RCC 7860 (cell line): ENCODE measurements at regions not wholly inside any gene's neighbourhood (a gene's known extent, or its start where the extent isn't known, plus 50 kb on each side); places are given as distances from the start of the nearest gene placed in this dataset.
"Not testable (repeated sequence)": the region's sequence is repeated elsewhere in the genome, so short reads cannot be mapped to it uniquely, and the experiment has no call there.

Experiments
- DNase-seq: peaks from one replicate; pipeline ENCODE4 v3.0.0-alpha.2; 2015; ENCODE audit warnings: low spot score
- FAIRE-seq: peaks from 2 replicates; lab custom pipeline; 2012; peaks lifted over from hg19 to GRCh38; lab: Jason Lieb, UNC

- not testable (repeated sequence) for FAIRE-seq, DNase-seq
Measured at GRCh38 chr7:103244865-103245264, 52.4 kb upstream of the PMPCB start.

GRCh38 chr7:103240806-103241205 lies 56.4 kb upstream of the PMPCB start:
- FAIRE-seq (no peak), DNase-seq (no peak)

GRCh38 chr7:103235824-103236223 lies 61.4 kb upstream of the PMPCB start:
- not testable (repeated sequence) for FAIRE-seq, DNase-seq

GRCh38 chr7:103234877-103235276 lies 62.4 kb upstream of the PMPCB start:
- FAIRE-seq, DNase-seq: not testable (repeated sequence)

GRCh38 chr7:103227787-103228186 lies 69.4 kb upstream of the PMPCB start:
- not testable (repeated sequence) for DNase-seq, FAIRE-seq

GRCh38 chr7:103225798-103226197 lies 71.4 kb upstream of the PMPCB start:
- DNase-seq, FAIRE-seq: not testable (repeated sequence)

- not testable (repeated sequence) for DNase-seq, FAIRE-seq
Measured at GRCh38 chr7:103223065-103223464, 74.2 kb upstream of the NAPEPLD start.

- FAIRE-seq: peak; percentile 15
- DNase-seq: not testable (repeated sequence)
Measured at GRCh38 chr7:103211049-103211448, 62.1 kb upstream of the NAPEPLD start.

GRCh38 chr7:103199191-103199590 lies 50.3 kb upstream of the NAPEPLD start:
- DNase-seq: peak; percentile 50

More at GRCh38 chr7:103199191-103199590, 50.3 kb upstream of the NAPEPLD start:
- peak; percentile 84 for FAIRE-seq
